NCI-H128 (cell line): ENCODE measurements at regions not wholly inside any gene's neighbourhood (a gene's known extent, or its start where the extent isn't known, plus 50 kb on each side); places are given as distances from the start of the nearest gene placed in this dataset.

ENCODE experiments used
- DNase-seq: peaks from one replicate; lab custom pipeline; 2025; ENCODE audit not compliant: unreplicated experiment; lab: John Stamatoyannopoulos, UW

DNA sequence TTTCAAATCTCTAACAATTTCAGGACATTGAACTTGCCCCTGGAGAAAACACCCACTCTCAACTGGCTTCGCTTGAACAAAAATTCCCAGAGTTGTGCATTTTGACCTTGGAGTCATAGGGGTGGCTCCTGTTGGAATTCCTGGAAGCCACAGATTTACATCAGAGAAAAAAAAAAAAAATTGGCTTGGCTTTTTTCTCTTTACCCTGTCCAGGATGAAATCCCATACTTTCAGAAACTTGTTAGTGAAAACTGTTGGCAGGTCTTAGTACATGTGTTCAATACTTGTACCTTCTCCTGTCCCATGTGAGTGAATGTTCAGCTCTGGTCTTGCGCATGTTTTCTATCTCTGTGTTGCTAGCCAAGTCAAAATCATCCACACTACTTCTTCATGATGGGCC lies 228.8 kb downstream of the TGFB2 start:
- no peak for DNase-seq

GRCh38 chr1:218575079-218575478 lies 229.9 kb downstream of the TGFB2 start:
- no peak for DNase-seq

DNA sequence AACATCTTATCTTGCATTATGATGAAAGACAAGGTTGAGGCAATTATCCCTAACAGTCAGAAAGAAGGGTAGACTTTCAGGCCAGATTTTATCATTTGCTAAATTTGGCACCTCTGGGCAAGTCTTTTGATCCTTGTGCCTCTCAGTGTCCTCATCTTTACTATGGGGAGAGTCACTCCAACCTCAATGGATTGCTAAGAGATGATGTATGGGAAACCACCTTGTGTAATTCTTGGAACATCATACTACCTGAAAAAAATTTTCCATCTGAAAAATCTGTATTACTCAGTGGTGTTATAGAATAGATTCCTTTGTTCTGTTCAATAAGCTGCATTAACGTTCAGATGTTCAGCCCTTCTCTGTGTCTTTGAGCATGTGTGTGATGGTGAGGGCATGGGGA lies 230.7 kb downstream of the TGFB2 start:
- no peak for DNase-seq

DNA sequence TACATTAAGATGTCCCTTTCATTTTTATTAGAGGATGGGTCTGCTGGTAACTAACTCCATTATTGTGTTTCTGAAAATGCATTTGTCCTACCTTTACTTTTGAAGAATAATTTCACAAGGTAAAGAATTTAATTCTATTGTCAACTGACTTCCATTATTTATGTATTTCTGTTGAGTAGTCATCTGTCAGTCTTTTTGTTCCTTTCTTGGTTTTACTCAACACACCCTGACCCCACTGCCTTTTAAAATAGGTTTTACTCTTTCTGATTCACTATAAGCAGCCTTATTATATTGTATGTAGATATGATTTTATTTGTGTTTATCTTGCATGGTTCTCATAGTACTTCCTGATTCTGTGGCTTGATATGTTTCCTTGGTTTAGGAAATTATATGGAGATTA lies 237.5 kb downstream of the TGFB2 start:
- no peak for DNase-seq

GRCh38 chr1:218584418-218585155 lies 239.5 kb downstream of the TGFB2 start:
- DNase-seq, result no peak

GRCh38 chr1:218585511-218586184 lies 240.5 kb downstream of the TGFB2 start:
- DNase-seq, result no peak

DNA sequence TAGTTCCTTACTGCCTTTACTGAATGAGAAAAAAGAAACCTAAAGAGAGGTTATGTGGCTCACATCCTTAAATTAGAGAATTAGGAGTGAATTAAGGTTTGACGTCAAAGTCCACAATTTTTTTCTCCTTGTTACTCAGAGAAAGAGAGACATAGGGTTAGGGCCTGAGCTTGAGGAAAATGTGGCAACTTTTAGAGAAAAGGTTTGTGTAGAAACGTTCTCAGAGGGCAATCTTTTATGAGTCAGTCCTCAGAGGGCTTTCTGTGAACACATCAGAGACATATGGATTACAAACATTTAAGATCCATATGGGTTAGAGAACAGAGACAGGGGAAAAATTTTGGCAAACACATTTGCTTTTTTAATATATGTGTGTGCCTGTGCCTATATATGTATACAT lies 242.8 kb downstream of the TGFB2 start:
- no peak for DNase-seq

DNA sequence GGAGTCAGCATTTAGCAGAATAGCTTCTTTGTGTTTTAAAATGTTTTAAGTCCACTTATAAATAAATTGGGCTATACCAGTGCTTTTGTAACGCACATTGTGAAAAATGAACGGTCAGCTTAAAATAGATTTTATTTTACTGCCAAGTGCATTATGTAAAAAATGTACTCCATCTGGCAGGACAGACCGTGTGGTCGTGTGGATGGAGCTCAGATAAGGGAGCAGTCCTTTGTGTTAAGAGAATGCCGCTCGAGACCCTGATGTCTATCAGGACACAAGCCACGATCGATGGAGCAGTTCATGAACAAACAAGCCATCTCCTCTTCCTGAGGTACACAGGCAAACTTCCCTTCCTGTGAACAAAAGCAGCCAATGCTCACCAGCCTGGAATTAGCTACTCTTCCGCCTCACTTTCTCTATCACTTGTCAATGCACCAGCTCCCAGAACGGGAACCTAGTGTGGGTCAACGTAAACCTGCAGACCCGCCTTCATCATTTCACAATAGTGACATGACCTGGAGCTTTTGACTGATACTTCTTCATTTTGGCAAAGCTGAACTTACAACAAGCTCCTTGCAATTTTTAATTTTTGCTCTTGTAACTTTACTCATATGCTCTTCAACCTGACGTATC lies 243.5 kb downstream of the TGFB2 start:
- DNase-seq, result no peak

- DNase-seq, result no peak
Measured at GRCh38 chr1:218589487-218589886, 244.4 kb downstream of the TGFB2 start.

GRCh38 chr1:218591966-218592365 lies 246.8 kb downstream of the TGFB2 start:
- DNase-seq, result no peak

GRCh38 chr1:218592688-218593087 lies 247.6 kb downstream of the TGFB2 start:
- DNase-seq, result no peak

DNA sequence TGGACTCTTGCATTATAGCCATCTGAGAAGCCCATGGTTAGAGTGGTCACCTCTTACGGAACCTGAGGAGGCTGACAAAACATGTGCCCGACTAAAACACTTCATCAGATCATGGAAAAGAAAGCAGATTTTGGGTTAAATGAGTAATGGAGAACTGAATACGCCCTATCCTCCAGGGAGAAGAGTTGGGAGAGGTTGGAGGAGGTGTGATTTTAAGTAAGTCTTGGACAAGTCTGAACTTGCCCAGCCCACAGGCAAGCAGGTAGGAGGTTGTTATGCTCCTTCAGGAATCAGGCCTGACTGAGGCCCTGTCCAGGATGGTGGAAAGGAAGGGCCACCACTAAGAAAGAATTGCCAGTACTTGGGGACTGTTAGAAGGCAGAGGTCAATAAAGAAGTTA lies 255.8 kb downstream of the TGFB2 start:
- no peak for DNase-seq

DNA sequence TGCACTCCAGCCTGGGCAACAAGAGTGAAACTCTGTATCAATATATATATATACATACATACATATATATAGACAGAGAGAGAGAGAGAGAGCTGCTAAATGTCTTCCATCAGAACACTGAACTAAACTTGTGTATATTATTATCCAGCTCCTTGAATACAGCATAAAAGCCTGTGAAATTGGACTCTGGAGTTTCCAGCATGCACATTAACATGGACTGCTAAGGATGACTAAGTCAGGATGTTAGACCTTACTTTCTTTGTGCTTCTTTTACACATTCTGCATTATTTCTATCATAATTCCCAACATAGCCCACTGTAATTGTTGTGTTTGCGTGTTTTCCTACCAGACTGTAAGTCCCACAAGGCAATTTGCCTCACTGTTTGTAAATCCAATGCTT lies 259.1 kb downstream of the TGFB2 start:
- DNase-seq, result no peak

DNA sequence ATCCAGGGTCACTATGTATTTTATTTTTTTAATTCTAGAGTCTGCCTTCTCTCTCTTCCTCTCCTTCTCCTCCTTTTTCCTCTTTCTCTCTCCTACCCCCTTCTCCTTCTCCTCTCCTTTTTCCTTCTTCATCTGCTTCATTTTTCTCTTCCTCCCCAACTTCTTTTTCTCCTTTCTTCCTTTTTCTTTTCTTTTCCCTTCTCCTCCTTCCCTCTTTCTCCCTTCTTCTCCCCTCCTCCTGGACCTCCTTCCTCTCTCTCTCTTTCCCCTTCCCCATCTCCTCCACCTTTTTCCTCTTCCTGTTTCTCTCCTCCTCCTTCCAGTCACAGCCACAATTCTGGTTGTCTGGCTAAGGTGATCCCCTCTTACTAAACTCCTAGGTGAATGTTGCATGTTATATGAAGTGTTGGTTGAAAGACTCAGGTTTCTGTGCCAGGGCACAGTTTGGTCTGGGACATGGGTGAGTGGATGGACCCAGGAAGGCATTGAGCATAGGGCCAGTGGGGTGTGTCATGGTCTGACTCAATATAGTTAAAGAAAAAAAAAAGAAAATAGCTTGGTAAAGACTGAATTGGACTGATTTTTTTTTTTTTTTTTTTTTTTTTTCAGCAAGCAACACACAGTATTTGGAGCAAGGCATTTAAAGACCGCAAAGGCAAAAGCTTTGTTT lies 266.9 kb downstream of the TGFB2 start:
- no peak for DNase-seq

DNA sequence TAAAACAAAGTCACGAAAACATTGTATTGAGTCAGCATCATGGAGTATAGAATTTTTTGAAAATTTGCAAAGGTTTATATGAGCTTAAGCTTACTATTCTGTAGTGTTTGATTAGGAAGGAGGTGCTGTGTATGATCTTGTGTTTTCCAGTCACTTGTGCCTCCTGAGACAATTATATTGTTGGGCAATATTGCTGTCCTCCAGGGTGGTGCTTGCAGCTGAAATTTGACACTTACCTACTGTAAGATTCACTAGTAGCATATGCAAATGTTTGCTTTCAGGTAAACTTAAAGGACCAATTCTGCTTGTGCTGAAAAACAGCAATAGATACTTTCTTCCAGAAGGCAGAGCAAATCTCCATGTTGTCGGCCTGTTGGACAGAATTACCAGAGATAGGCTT lies 268.0 kb downstream of the TGFB2 start:
- DNase-seq, result no peak

GRCh38 chr1:218614031-218614430 lies 268.9 kb downstream of the TGFB2 start:
- DNase-seq, result no peak

DNA sequence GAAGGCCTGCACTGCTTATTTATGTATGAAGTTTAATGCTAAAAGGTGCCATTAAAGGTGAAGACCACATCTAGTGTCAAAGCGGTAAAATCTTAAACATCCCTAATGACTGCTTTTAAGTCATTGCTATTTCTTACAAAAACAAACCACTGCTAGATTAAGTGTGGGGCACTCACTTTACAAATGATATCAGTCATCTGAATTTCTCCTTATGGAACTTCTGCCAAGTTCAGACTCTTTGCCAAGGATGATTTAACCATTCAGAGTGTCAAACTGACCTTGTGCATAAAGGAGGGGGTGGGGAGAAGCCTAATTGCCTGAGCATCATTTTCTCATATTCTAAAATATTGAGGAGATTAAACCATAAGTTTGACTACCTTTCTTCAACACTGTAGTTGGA lies 271.5 kb downstream of the TGFB2 start:
- no peak for DNase-seq

- DNase-seq, result no peak
Measured at GRCh38 chr1:218617986-218618385, 272.9 kb downstream of the TGFB2 start.

DNA sequence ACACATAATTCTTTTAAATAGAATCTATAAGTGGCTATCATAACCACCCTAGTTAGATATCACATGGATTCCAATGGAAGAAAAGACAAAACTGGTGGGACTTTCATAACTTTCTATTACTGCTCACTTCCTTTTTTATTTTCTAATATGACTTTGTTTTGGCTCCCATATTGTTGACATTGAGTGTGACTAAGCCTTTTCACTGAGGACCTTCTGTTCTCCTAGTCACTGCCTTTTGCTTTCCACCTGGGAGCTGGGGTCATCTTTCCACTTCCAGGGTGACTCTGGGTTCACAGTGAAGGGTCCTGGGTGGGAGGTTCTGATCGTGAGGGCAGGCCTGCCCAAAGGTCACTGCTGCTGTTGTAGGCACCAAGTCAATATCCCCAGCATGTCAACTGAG lies 275.8 kb downstream of the TGFB2 start:
- no peak for DNase-seq

DNA sequence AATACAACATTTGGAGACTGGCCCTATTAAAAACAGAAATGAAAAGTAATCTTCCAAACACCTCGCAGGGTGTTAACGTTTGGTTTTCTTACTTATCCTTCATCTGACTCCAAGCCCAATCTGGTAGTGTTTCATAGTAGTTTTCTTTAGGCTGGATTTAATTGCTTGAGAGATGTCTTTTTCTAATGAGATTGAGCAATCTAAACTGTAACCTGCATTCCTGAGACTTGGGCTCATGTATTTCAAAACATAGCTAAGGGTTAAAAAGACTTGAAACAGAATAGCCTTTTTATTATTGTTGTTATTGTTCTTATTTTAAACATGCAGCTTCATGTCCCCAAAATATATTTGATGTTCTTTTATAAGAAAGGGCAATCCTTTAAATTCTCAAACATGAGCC lies 278.9 kb downstream of the TGFB2 start:
- no peak for DNase-seq

DNA sequence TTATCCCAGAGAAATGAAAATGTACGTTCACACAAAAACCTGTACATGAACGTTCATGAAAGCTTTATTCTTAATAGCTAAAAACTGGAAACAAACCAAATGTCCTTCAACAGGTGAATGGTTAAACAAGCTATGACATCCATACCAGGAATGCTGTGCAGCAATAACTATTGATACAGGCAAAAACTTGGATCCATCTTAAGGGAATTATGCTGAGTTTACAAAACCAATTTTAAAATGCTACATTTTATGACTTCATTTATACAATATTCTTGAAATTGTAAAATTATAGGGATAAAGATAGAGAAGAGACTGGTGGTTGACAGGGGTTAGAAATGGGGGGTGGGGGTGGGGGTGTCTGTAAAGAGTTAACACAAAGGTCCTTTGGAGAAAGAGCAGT lies 280.3 kb downstream of the TGFB2 start:
- no peak for DNase-seq
